ENCODE measurements at regions not wholly inside any gene's neighbourhood (a gene's known extent, or its start where the extent isn't known, plus 50 kb on each side); places are given as distances from the start of the nearest gene placed in this dataset.
A peak's percentile ranks its signal among the peaks of the same experiment; 100 is the strongest.
"Not testable (repeated sequence)": the region's sequence is repeated elsewhere in the genome, so short reads cannot be mapped to it uniquely, and the experiment has no call there.

GRCh38 chr11:81237139-81237538 lies 1496.5 kb downstream of the FAM181B start:
- DNase-seq = peak; percentile 35

GRCh38 chr11:81227409-81227808 lies 1506.3 kb downstream of the FAM181B start:
- DNase-seq = not testable (repeated sequence)

GRCh38 chr11:81224396-81224795 lies 1509.3 kb downstream of the FAM181B start:
- no peak for DNase-seq

- no peak for DNase-seq
Observed at GRCh38 chr11:81222491-81222890, 1511.2 kb downstream of the FAM181B start.

- DNase-seq = no peak
Observed at GRCh38 chr11:81220146-81220895, 1513.3 kb downstream of the FAM181B start.

- DNase-seq = no peak
Observed at GRCh38 chr11:81219661-81220060, 1514.0 kb downstream of the FAM181B start.

- no peak for DNase-seq
Observed at GRCh38 chr11:81218440-81218839, 1515.2 kb downstream of the FAM181B start.

- DNase-seq = no peak
Observed at GRCh38 chr11:81211050-81211449, 1522.6 kb downstream of the FAM181B start.

GRCh38 chr11:81207421-81208054 lies 1526.1 kb downstream of the FAM181B start:
- DNase-seq = no peak

- no peak for DNase-seq
Observed at GRCh38 chr11:81203876-81204275, 1529.8 kb downstream of the FAM181B start.

- no peak for DNase-seq
Observed at GRCh38 chr11:81197396-81197795, 1536.3 kb downstream of the FAM181B start.

- no peak for DNase-seq
Observed at GRCh38 chr11:81192516-81192915, 1541.1 kb downstream of the FAM181B start.

- no peak for DNase-seq
Observed at GRCh38 chr11:81190546-81190945, 1543.1 kb downstream of the FAM181B start.

- DNase-seq = not testable (repeated sequence)
Observed at GRCh38 chr11:81187033-81187432, 1546.6 kb downstream of the FAM181B start.

- no peak for DNase-seq
Observed at GRCh38 chr11:81174646-81175330, 1558.9 kb downstream of the FAM181B start.

- DNase-seq = no peak
Observed at GRCh38 chr11:81165164-81165563, 1568.5 kb downstream of the FAM181B start.

GRCh38 chr11:81159900-81160299 lies 1573.8 kb downstream of the FAM181B start:
- no peak for DNase-seq

- DNase-seq = no peak
Observed at GRCh38 chr11:81135570-81135969, 1598.1 kb downstream of the FAM181B start.

- no peak for DNase-seq
Observed at GRCh38 chr11:81129618-81130017, 1604.0 kb downstream of the FAM181B start.

GRCh38 chr11:81112718-81113117 lies 1620.9 kb downstream of the FAM181B start:
- no peak for DNase-seq

- no peak for DNase-seq
Observed at GRCh38 chr11:81104051-81104450, 1629.6 kb downstream of the FAM181B start.

- no peak for DNase-seq
Observed at GRCh38 chr11:81098471-81098870, 1635.2 kb downstream of the FAM181B start.

- DNase-seq = no peak
Observed at GRCh38 chr11:81092522-81092921, 1641.1 kb downstream of the FAM181B start.

GRCh38 chr11:81089242-81089641 lies 1644.4 kb downstream of the FAM181B start:
- DNase-seq = no peak
